Subcutaneous abdominal adipose tissue (tissue), 5 donors: ENCODE measurements at regions not wholly inside any gene's neighbourhood (a gene's known extent, or its start where the extent isn't known, plus 50 kb on each side); places are given as distances from the start of the nearest gene placed in this dataset.
"Not testable (repeated sequence)": the region's sequence is repeated elsewhere in the genome, so short reads cannot be mapped to it uniquely, and the experiment has no call there.

Source experiments
- H3K27ac ChIP-seq: one replicate; pipeline ENCODE4 v1.7.0; 2013; ENCODE audit warnings: low read depth, mild to moderate bottlenecking, inconsistent platforms, low read length, moderate library complexity
- H3K27me3 ChIP-seq, 5 donors: one replicate each; pipeline ENCODE4 v1.7.0; 2013; ENCODE audit warnings: low read length in 5 of 5, inconsistent platforms in 1 of 5; ENCODE audit not compliant: control insufficient read depth in 5 of 5, insufficient read depth in 4 of 5
- H3K36me3 ChIP-seq, 5 donors: one replicate each; pipeline ENCODE4 v1.7.0; 2013; ENCODE audit warnings: low read length in 5 of 5; ENCODE audit not compliant: control insufficient read depth in 5 of 5, insufficient read depth in 5 of 5
- H3K4me1 ChIP-seq, 5 donors: one replicate each; pipeline ENCODE4 v1.7.0; 2013; ENCODE audit warnings: low read length in 5 of 5, mild to moderate bottlenecking in 3 of 5, moderate library complexity in 1 of 5; ENCODE audit not compliant: control insufficient read depth in 5 of 5, insufficient read depth in 5 of 5
- H3K4me3 ChIP-seq, 5 donors: one replicate each; pipeline ENCODE4 v1.7.0; 2013; ENCODE audit warnings: low read length in 5 of 5, low read depth in 1 of 5
- H3K9ac ChIP-seq, 5 donors: one replicate each; pipeline ENCODE4 v1.7.0; 2013; ENCODE audit warnings: low read length in 5 of 5, mild to moderate bottlenecking in 4 of 5, moderate library complexity in 3 of 5
- H3K9me3 ChIP-seq, 5 donors: one replicate each; pipeline ENCODE4 v1.7.0; 2013; ENCODE audit warnings: low read length in 5 of 5; ENCODE audit not compliant: control insufficient read depth in 5 of 5
- donor health status: healthy.
- donor health status: healthy.
- donor health status: healthy.
- donor health status: healthy.
- donor health status: healthy.

GRCh38 chr11:49327766-49328165, 119.4 kb upstream of the FOLH1 start:
- H3K36me3 ChIP-seq, H3K9me3 ChIP-seq, H3K4me3 ChIP-seq, H3K9ac ChIP-seq, H3K4me1 ChIP-seq, H3K27ac ChIP-seq, H3K27me3 ChIP-seq: not testable (repeated sequence)

- not testable (repeated sequence) for H3K36me3 ChIP-seq, H3K9ac ChIP-seq, H3K4me1 ChIP-seq, H3K27ac ChIP-seq, H3K4me3 ChIP-seq, H3K27me3 ChIP-seq, H3K9me3 ChIP-seq
These were observed 118.2 kb upstream of the FOLH1 start for GRCh38 chr11:49326651-49327050.

GRCh38 chr11:49316180-49316579, 107.8 kb upstream of the FOLH1 start:
- Histone ChIP-seq H3K4me1 (no peaks in the 10 kb centered on the region), H3K4me3 (no peak overlapping the region), H3K9ac (no peak overlapping the region), H3K27me3 (no peaks in the 10 kb centered on the region), H3K27ac (no peak overlapping the region), H3K36me3 (no peaks in the 10 kb centered on the region), H3K9me3 (no peaks in the 10 kb centered on the region)

- Histone ChIP-seq H3K27me3 (no peaks in the 10 kb centered on the region), H3K4me3 (no peak overlapping the region)
These were observed 94.7 kb upstream of the FOLH1 start for GRCh38 chr11:49303080-49303479.

GRCh38 chr11:49302360-49302759, 94.0 kb upstream of the FOLH1 start:
- no peaks in the 10 kb centered on the region for H3K27me3 ChIP-seq

More at GRCh38 chr11:49303080-49303479, 94.7 kb upstream of the FOLH1 start:
- no peak overlapping the region for H3K27ac ChIP-seq
- H3K36me3 ChIP-seq, result no peaks in the 10 kb centered on the region
- no peak overlapping the region for H3K9ac ChIP-seq
- H3K4me1 ChIP-seq, result no peaks in the 10 kb centered on the region
- H3K9me3 ChIP-seq, result no peaks in the 10 kb centered on the region

GRCh38 chr11:49298017-49298416, 89.6 kb upstream of the FOLH1 start:
- not testable (repeated sequence) for H3K27me3 ChIP-seq, H3K4me3 ChIP-seq, H3K27ac ChIP-seq, H3K4me1 ChIP-seq, H3K9me3 ChIP-seq, H3K9ac ChIP-seq, H3K36me3 ChIP-seq

More at GRCh38 chr11:49302360-49302759, 94.0 kb upstream of the FOLH1 start:
- Histone ChIP-seq H3K9me3 (no peaks in the 10 kb centered on the region), H3K4me3 (no peak overlapping the region), H3K4me1 (no peaks in the 10 kb centered on the region), H3K27ac (no peak overlapping the region), H3K9ac (no peak overlapping the region), H3K36me3 (no peaks in the 10 kb centered on the region)

- not testable (repeated sequence) for H3K27me3 ChIP-seq, H3K9me3 ChIP-seq, H3K27ac ChIP-seq
These were observed 75.5 kb upstream of the FOLH1 start for GRCh38 chr11:49283911-49284310.

GRCh38 chr11:49283282-49283681, 74.9 kb upstream of the FOLH1 start:
- H3K27ac ChIP-seq, H3K9me3 ChIP-seq, H3K4me3 ChIP-seq, H3K9ac ChIP-seq, H3K27me3 ChIP-seq, H3K36me3 ChIP-seq, H3K4me1 ChIP-seq: not testable (repeated sequence)

More at GRCh38 chr11:49283911-49284310, 75.5 kb upstream of the FOLH1 start:
- not testable (repeated sequence) for H3K36me3 ChIP-seq, H3K4me1 ChIP-seq, H3K4me3 ChIP-seq, H3K9ac ChIP-seq

GRCh38 chr11:49282125-49282524, 73.7 kb upstream of the FOLH1 start:
- H3K9ac ChIP-seq, H3K27ac ChIP-seq, H3K4me1 ChIP-seq, H3K36me3 ChIP-seq, H3K27me3 ChIP-seq, H3K4me3 ChIP-seq, H3K9me3 ChIP-seq: not testable (repeated sequence)

GRCh38 chr11:49277951-49278350, 69.5 kb upstream of the FOLH1 start:
- H3K9ac ChIP-seq, H3K9me3 ChIP-seq, H3K27ac ChIP-seq, H3K27me3 ChIP-seq, H3K4me3 ChIP-seq, H3K36me3 ChIP-seq, H3K4me1 ChIP-seq: not testable (repeated sequence)
